HFFc6 (cell line): ENCODE measurements at regions not wholly inside any gene's neighbourhood (a gene's known extent, or its start where the extent isn't known, plus 50 kb on each side); places are given as distances from the start of the nearest gene placed in this dataset.
"Not testable (repeated sequence)": the region's sequence is repeated elsewhere in the genome, so short reads cannot be mapped to it uniquely, and the experiment has no call there.

Source experiments
- DNase-seq: peaks from one replicate; pipeline ENCODE4 v3.0.0-alpha.2; 2018
- H3K27ac Mint-ChIP-seq: 2 replicates; pipeline ENCODE4 v1.8.0; 2020; ENCODE audit warnings: mild to moderate bottlenecking, mixed read lengths
- H3K27me3 Mint-ChIP-seq: 2 replicates; pipeline ENCODE4 v1.8.0; 2021; ENCODE audit warnings: mild to moderate bottlenecking, moderate library complexity, mixed read lengths; ENCODE audit not compliant: insufficient read depth
- H3K36me3 Mint-ChIP-seq: 2 replicates; pipeline ENCODE4 v1.8.0; 2021; ENCODE audit warnings: low read depth, mixed read lengths
- H3K4me1 Mint-ChIP-seq: 2 replicates; pipeline ENCODE4 v1.8.0; 2020; ENCODE audit warnings: low read depth, mixed read lengths
- H3K4me3 Mint-ChIP-seq: 2 replicates; pipeline ENCODE4 v1.8.0; 2020; ENCODE audit warnings: mild to moderate bottlenecking, moderate library complexity, mixed read lengths
- H3K9me3 Mint-ChIP-seq: 2 replicates; pipeline ENCODE4 v1.8.0; 2020; ENCODE audit warnings: mild to moderate bottlenecking, mixed read lengths
- CTCF ChIP-seq: fragments of 200-600 bp; sonication (generic); IDR thresholded peaks from 2 replicates; pipeline ENCODE4 v1.5.0; 2021; ENCODE audit warnings: antibody characterized with exemption, mild to moderate bottlenecking

- no peaks in the 10 kb centered on the region for H3K4me1 Mint-ChIP-seq
- H3K36me3 Mint-ChIP-seq = no peaks in the 10 kb centered on the region
- peaks cover 10% of the 10 kb centered on the region; the same call in 1 of the 2 replicates for H3K9me3 Mint-ChIP-seq
- H3K4me3 Mint-ChIP-seq = no peak overlapping the region
- DNase-seq = no peak
- TF ChIP-seq CTCF = no peak
- H3K27me3 Mint-ChIP-seq = peaks cover 8% of the 10 kb centered on the region
- no peak overlapping the region for H3K27ac Mint-ChIP-seq
Observed at GRCh38 chr9:135402048-135402738, 77.4 kb upstream of the PPP1R26 start.

GRCh38 chr9:135402739-135403695, 76.6 kb upstream of the PPP1R26 start:
- Mint-ChIP-seq H3K27ac (no peak overlapping the region), H3K4me3 (no peak overlapping the region), H3K4me1 (no peaks in the 10 kb centered on the region), H3K27me3 (peaks cover 8% of the 10 kb centered on the region), H3K9me3 (peaks cover 13% of the 10 kb centered on the region; the same call in 1 of the 2 replicates), H3K36me3 (no peaks in the 10 kb centered on the region)
- no peak for TF ChIP-seq CTCF
- no peak for DNase-seq

GRCh38 chr9:135403733-135404450, 75.7 kb upstream of the PPP1R26 start:
- TF ChIP-seq CTCF = no peak
- peaks cover 12% of the 10 kb centered on the region for H3K27me3 Mint-ChIP-seq
- H3K9me3 Mint-ChIP-seq = peaks cover 12% of the 10 kb centered on the region; the same call in 1 of the 2 replicates
- no peak overlapping the region for H3K27ac Mint-ChIP-seq
- DNase-seq = no peak
- no peaks in the 10 kb centered on the region for H3K4me1 Mint-ChIP-seq
- no peak overlapping the region for H3K4me3 Mint-ChIP-seq
- no peaks in the 10 kb centered on the region for H3K36me3 Mint-ChIP-seq

- H3K36me3 Mint-ChIP-seq = no peaks in the 10 kb centered on the region
- no peak for DNase-seq
- no peaks in the 10 kb centered on the region for H3K4me1 Mint-ChIP-seq
- peaks cover 16% of the 10 kb centered on the region for H3K27me3 Mint-ChIP-seq
- H3K27ac Mint-ChIP-seq = no peak overlapping the region
- no peak overlapping the region for H3K4me3 Mint-ChIP-seq
- TF ChIP-seq CTCF = no peak
- H3K9me3 Mint-ChIP-seq = peaks cover 12% of the 10 kb centered on the region; the same call in 1 of the 2 replicates
Observed at GRCh38 chr9:135404451-135405144, 75.0 kb upstream of the PPP1R26 start.

GRCh38 chr9:135405145-135405464, 74.5 kb upstream of the PPP1R26 start:
- not testable (repeated sequence) for DNase-seq, H3K36me3 Mint-ChIP-seq, H3K4me3 Mint-ChIP-seq, H3K4me1 Mint-ChIP-seq, H3K27ac Mint-ChIP-seq
- Mint-ChIP-seq H3K9me3 (peaks cover 12% of the 10 kb centered on the region; the same call in 1 of the 2 replicates), H3K27me3 (peaks cover 13% of the 10 kb centered on the region)
